T-helper 1 cell (primary cell): ENCODE measurements at regions not wholly inside any gene's neighbourhood (a gene's known extent, or its start where the extent isn't known, plus 50 kb on each side); places are given as distances from the start of the nearest gene placed in this dataset.
"Not testable (repeated sequence)": the region's sequence is repeated elsewhere in the genome, so short reads cannot be mapped to it uniquely, and the experiment has no call there.

Experiments used
- DNase-seq, 5 donors: peaks; one replicate each; pipeline ENCODE4 v3.0.0-alpha.2; 2012 to 2020

- no peak for DNase-seq
These were observed 180.6 kb upstream of the RNPC3 start for GRCh38 chr1:103344930-103345329.

- no peak for DNase-seq
These were observed 184.1 kb upstream of the RNPC3 start for GRCh38 chr1:103341377-103341880.

- no peak for DNase-seq
These were observed 187.7 kb upstream of the RNPC3 start for GRCh38 chr1:103337779-103338178.

GRCh38 chr1:103336408-103336807, 189.1 kb upstream of the RNPC3 start:
- no peak for DNase-seq

- DNase-seq: no peak
These were observed 192.4 kb upstream of the RNPC3 start for GRCh38 chr1:103333141-103333540.

- no peak for DNase-seq
These were observed 198.3 kb upstream of the RNPC3 start for GRCh38 chr1:103327054-103327719.

GRCh38 chr1:103326595-103326994, 198.9 kb upstream of the RNPC3 start:
- DNase-seq: no peak

- no peak for DNase-seq
These were observed 201.5 kb upstream of the COL11A1 start for GRCh38 chr1:103309786-103310185.

GRCh38 chr1:103307751-103308150, 199.4 kb upstream of the COL11A1 start:
- DNase-seq: no peak

- DNase-seq: no peak
These were observed 175.7 kb upstream of the COL11A1 start for GRCh38 chr1:103283841-103284669.

- no peak for DNase-seq
These were observed 175.0 kb upstream of the COL11A1 start for GRCh38 chr1:103283371-103283770.

- DNase-seq: no peak
These were observed 167.4 kb upstream of the COL11A1 start for GRCh38 chr1:103275725-103276124.

GRCh38 chr1:103274886-103275285, 166.6 kb upstream of the COL11A1 start:
- DNase-seq: no peak

GRCh38 chr1:103273106-103273505, 164.8 kb upstream of the COL11A1 start:
- no peak for DNase-seq

- DNase-seq: not testable (repeated sequence)
These were observed 163.1 kb upstream of the COL11A1 start for GRCh38 chr1:103271471-103271870.

- no peak for DNase-seq
These were observed 159.6 kb upstream of the COL11A1 start for GRCh38 chr1:103267893-103268292.

- no peak for DNase-seq
These were observed 158.9 kb upstream of the COL11A1 start for GRCh38 chr1:103267266-103267665.

- DNase-seq: no peak
These were observed 157.7 kb upstream of the COL11A1 start for GRCh38 chr1:103266036-103266435.

GRCh38 chr1:103265551-103265950, 157.2 kb upstream of the COL11A1 start:
- no peak for DNase-seq

- no peak for DNase-seq
These were observed 151.7 kb upstream of the COL11A1 start for GRCh38 chr1:103259982-103260381.

GRCh38 chr1:103256490-103256889, 148.2 kb upstream of the COL11A1 start:
- no peak for DNase-seq

- no peak for DNase-seq
These were observed 146.4 kb upstream of the COL11A1 start for GRCh38 chr1:103254691-103255090.

GRCh38 chr1:103250441-103250861, 142.1 kb upstream of the COL11A1 start:
- DNase-seq: no peak
